ENCODE measurements at regions not wholly inside any gene's neighbourhood (a gene's known extent, or its start where the extent isn't known, plus 50 kb on each side); places are given as distances from the start of the nearest gene placed in this dataset.
"Not testable (repeated sequence)": the region's sequence is repeated elsewhere in the genome, so short reads cannot be mapped to it uniquely, and the experiment has no call there.

DNA sequence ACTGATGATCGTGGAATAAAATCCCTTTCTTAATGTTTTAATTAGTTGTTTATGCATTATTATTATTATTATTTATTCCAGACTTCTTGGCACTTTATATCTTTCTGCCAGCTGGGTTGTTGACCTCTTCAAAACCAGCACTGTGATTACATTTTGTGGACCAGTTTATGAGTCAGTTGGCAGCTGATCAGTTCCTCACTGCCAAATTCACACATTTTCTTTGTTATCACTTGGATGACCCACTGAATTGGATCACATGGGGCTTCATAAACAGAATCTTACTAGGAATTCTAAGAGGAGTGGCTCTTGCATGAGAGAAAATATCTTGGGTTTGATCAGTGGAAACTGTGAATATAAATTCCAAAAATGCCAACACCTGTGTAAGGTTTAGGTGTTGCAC, 321.8 kb upstream of the SPRED2 start:
- H3K27me3 Mint-ChIP-seq (ENCODE audit: low read depth), result no peaks in the 10 kb centered on the region
- no peak for TF ChIP-seq CTCF (IDR thresholded peaks at IDR 0.05; ENCODE audit: unreplicated experiment)
- no peak overlapping the region for H3K4me3 Mint-ChIP-seq
- no peaks in the 10 kb centered on the region for H3K4me1 Mint-ChIP-seq
- peaks cover 3% of the 10 kb centered on the region for H3K36me3 Mint-ChIP-seq
- peaks cover 28% of the 10 kb centered on the region for H3K9me3 Mint-ChIP-seq
- no peak for DNase-seq (ENCODE audit: low spot score in 2 of 2, unreplicated experiment in 2 of 2)
- H3K27ac Mint-ChIP-seq, result no peak overlapping the region

- no peak for DNase-seq (ENCODE audit: low spot score in 2 of 2, unreplicated experiment in 2 of 2)
- H3K36me3 Mint-ChIP-seq, result no peaks in the 10 kb centered on the region
These were observed 319.0 kb upstream of the SPRED2 start for GRCh38 chr2:65751408-65751807.

GRCh38 chr2:65749545-65749944, 317.1 kb upstream of the SPRED2 start:
- no peak overlapping the region for H3K27ac Mint-ChIP-seq
- peaks cover 8% of the 10 kb centered on the region for H3K9me3 Mint-ChIP-seq

More at GRCh38 chr2:65751408-65751807, 319.0 kb upstream of the SPRED2 start:
- H3K27ac Mint-ChIP-seq, result no peak overlapping the region
- no peaks in the 10 kb centered on the region for H3K27me3 Mint-ChIP-seq (ENCODE audit: low read depth)
- H3K9me3 Mint-ChIP-seq, result peaks cover 13% of the 10 kb centered on the region
- H3K4me3 Mint-ChIP-seq, result no peak overlapping the region
- TF ChIP-seq CTCF (IDR thresholded peaks at IDR 0.05; ENCODE audit: unreplicated experiment), result no peak
- peaks cover 10% of the 10 kb centered on the region for H3K4me1 Mint-ChIP-seq

DNA sequence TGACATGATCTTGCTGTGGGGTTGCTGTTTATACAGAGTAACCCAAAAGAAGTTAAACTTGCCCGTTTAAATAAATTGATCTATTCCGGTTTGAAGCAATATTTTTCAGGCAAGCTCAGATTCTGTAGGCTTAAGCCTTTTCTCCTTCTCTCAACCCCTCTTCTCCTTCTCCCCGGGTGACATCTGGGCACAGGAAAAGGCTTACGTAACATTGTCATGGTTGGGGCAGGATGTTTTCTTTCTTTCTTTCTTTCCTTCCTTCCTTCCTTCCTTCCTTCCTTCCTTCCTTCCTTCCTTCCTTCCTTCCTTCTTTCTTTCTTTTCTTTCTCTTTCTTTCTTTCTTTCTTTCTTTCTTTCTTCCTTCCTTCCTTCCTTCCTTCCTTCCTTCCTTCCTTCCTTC, 315.5 kb upstream of the SPRED2 start:
- not testable (repeated sequence) for H3K4me3 Mint-ChIP-seq; DNase-seq (ENCODE audit: low spot score in 2 of 2, unreplicated experiment in 2 of 2); H3K36me3 Mint-ChIP-seq; H3K27ac Mint-ChIP-seq; H3K27me3 Mint-ChIP-seq (ENCODE audit: low read depth); H3K9me3 Mint-ChIP-seq
- H3K4me1 Mint-ChIP-seq, result peaks cover 15% of the 10 kb centered on the region

More at GRCh38 chr2:65749545-65749944, 317.1 kb upstream of the SPRED2 start:
- no peak for DNase-seq (ENCODE audit: low spot score in 2 of 2, unreplicated experiment in 2 of 2)
- no peak overlapping the region for H3K4me3 Mint-ChIP-seq
- H3K4me1 Mint-ChIP-seq, result peaks cover 15% of the 10 kb centered on the region
- no peaks in the 10 kb centered on the region for H3K36me3 Mint-ChIP-seq
- no peaks in the 10 kb centered on the region for H3K27me3 Mint-ChIP-seq (ENCODE audit: low read depth)
- no peak for TF ChIP-seq CTCF (IDR thresholded peaks at IDR 0.05; ENCODE audit: unreplicated experiment)

GRCh38 chr2:65746931-65747675, 314.7 kb upstream of the SPRED2 start:
- H3K27ac Mint-ChIP-seq, result peak overlapping the region; percentile 27
- H3K4me3 Mint-ChIP-seq, result no peak overlapping the region
- H3K4me1 Mint-ChIP-seq, result peaks cover 15% of the 10 kb centered on the region
- peaks cover 2% of the 10 kb centered on the region for H3K36me3 Mint-ChIP-seq
- H3K27me3 Mint-ChIP-seq (ENCODE audit: low read depth), result no peaks in the 10 kb centered on the region
- peaks cover 12% of the 10 kb centered on the region for H3K9me3 Mint-ChIP-seq
- DNase-seq (ENCODE audit: low spot score in 2 of 2, unreplicated experiment in 2 of 2), result no peak
- no peak for TF ChIP-seq CTCF (IDR thresholded peaks at IDR 0.05; ENCODE audit: unreplicated experiment)

- no peak for DNase-seq (ENCODE audit: low spot score in 2 of 2, unreplicated experiment in 2 of 2)
- Mint-ChIP-seq H3K36me3 (peaks cover 8% of the 10 kb centered on the region), H3K27ac (no peak overlapping the region), H3K4me3 (no peak overlapping the region), H3K9me3 (peaks cover 22% of the 10 kb centered on the region), H3K4me1 (peaks cover 30% of the 10 kb centered on the region), H3K27me3 (ENCODE audit: low read depth) (no peaks in the 10 kb centered on the region)
- no peak for TF ChIP-seq CTCF (IDR thresholded peaks at IDR 0.05; ENCODE audit: unreplicated experiment)
These were observed 312.2 kb upstream of the SPRED2 start for GRCh38 chr2:65744477-65745200.

Data from mesothelial cell of epicardium (in vitro differentiated cells).